ENCODE measurements at regions not wholly inside any gene's neighbourhood (a gene's known extent, or its start where the extent isn't known, plus 50 kb on each side); places are given as distances from the start of the nearest gene placed in this dataset.

GRCh38 chr6:156725712-156726111, 51.5 kb upstream of the ARID1B start:
- Mint-ChIP-seq H3K4me1 (peaks cover 0 to 2% (median under 1%) of the 10 kb centered on the region in 4 donors), H3K27me3 (peaks cover 25% of the 10 kb centered on the region), H3K27ac (no peak overlapping the region), H3K9me3 (peaks cover 0 to 2% (median 0%) of the 10 kb centered on the region in 7 donors), H3K4me3 (no peak overlapping the region), H3K36me3 (peaks cover 5% of the 10 kb centered on the region)
- no peaks in the 10 kb centered on the region for H3K9me3 ChIP-seq (ENCODE audit: control insufficient read depth in 2 of 2, low read length in 2 of 2)
- H3K27me3 ChIP-seq (ENCODE audit: control insufficient read depth, insufficient read depth, low read length), result no peaks in the 10 kb centered on the region
- ATAC-seq (ENCODE audit: low read depth in 2 of 2) (no peak), DNase-seq (no peak)
- no peaks in the 10 kb centered on the region for H3K36me3 ChIP-seq (ENCODE audit: control insufficient read depth, insufficient read depth, low read length)
- H3K4me1 ChIP-seq (ENCODE audit: control insufficient read depth, insufficient read depth, low read length, poor library complexity, severe bottlenecking), result no peaks in the 10 kb centered on the region
- H3K4me3 ChIP-seq (ENCODE audit: low read depth, low read length), result no peak overlapping the region
- no peak overlapping the region for H3K27ac ChIP-seq (ENCODE audit: insufficient read depth, low read length, poor library complexity, severe bottlenecking)

GRCh38 chr6:156720691-156721685, 56.2 kb upstream of the ARID1B start:
- Histone ChIP-seq H3K27ac (ENCODE audit: insufficient read depth, low read length, poor library complexity, severe bottlenecking) (no peak overlapping the region), H3K4me1 (ENCODE audit: control insufficient read depth, insufficient read depth, low read length, poor library complexity, severe bottlenecking) (peaks cover 10% of the 10 kb centered on the region), H3K9me3 (ENCODE audit: control insufficient read depth in 2 of 2, low read length in 2 of 2) (no peaks in the 10 kb centered on the region), H3K27me3 (ENCODE audit: control insufficient read depth, insufficient read depth, low read length) (no peaks in the 10 kb centered on the region), H3K4me3 (ENCODE audit: low read depth, low read length) (no peak overlapping the region), H3K36me3 (ENCODE audit: control insufficient read depth, insufficient read depth, low read length) (no peaks in the 10 kb centered on the region)
- peaks cover 23% of the 10 kb centered on the region for H3K27me3 Mint-ChIP-seq
- peak overlapping the region; percentile 66 to 82 (median 70) for H3K27ac Mint-ChIP-seq
- peaks cover 5% of the 10 kb centered on the region for H3K36me3 Mint-ChIP-seq
- peaks cover 0 to 2% (median 0%) of the 10 kb centered on the region in 7 donors for H3K9me3 Mint-ChIP-seq
- H3K4me1 Mint-ChIP-seq, result peaks cover 0 to 15% (median 6%) of the 10 kb centered on the region in 4 donors
- ATAC-seq (ENCODE audit: low read depth in 2 of 2), result no peak
- peak overlapping the region in 3 of 4 donors; percentile 10 to 86 (median 83) for H3K4me3 Mint-ChIP-seq
- DNase-seq, result no peak

- H3K27me3 ChIP-seq (ENCODE audit: control insufficient read depth, insufficient read depth, low read length), result no peaks in the 10 kb centered on the region
- Mint-ChIP-seq H3K27me3 (peaks cover 32% of the 10 kb centered on the region), H3K27ac (peak overlapping the region; percentile 66 to 92 (median 83)), H3K9me3 (peaks cover 0 to 2% (median 0%) of the 10 kb centered on the region in 7 donors), H3K4me1 (peaks cover 0 to 15% (median 8%) of the 10 kb centered on the region in 4 donors), H3K36me3 (peaks cover 5% of the 10 kb centered on the region), H3K4me3 (peak overlapping the region; percentile 83 to 94 (median 88))
- no peak overlapping the region for H3K27ac ChIP-seq (ENCODE audit: insufficient read depth, low read length, poor library complexity, severe bottlenecking)
- H3K4me3 ChIP-seq (ENCODE audit: low read depth, low read length), result peak overlapping the region; percentile 74
- DNase-seq, result peak; percentile 46 to 63 (median 62)
- peaks cover 10% of the 10 kb centered on the region for H3K4me1 ChIP-seq (ENCODE audit: control insufficient read depth, insufficient read depth, low read length, poor library complexity, severe bottlenecking)
- ATAC-seq (ENCODE audit: low read depth in 2 of 2), result peak; percentile 74 to 85
- no peaks in the 10 kb centered on the region for H3K36me3 ChIP-seq (ENCODE audit: control insufficient read depth, insufficient read depth, low read length)
- H3K9me3 ChIP-seq (ENCODE audit: control insufficient read depth in 2 of 2, low read length in 2 of 2), result no peaks in the 10 kb centered on the region
Observed at GRCh38 chr6:156719720-156720563, 57.2 kb upstream of the ARID1B start.

- no peak for DNase-seq
- Mint-ChIP-seq H3K4me3 (peak overlapping the region; percentile 83 to 94 (median 88)), H3K36me3 (peaks cover 5% of the 10 kb centered on the region), H3K27me3 (peaks cover 29% of the 10 kb centered on the region), H3K27ac (peak overlapping the region; percentile 7 to 92 (median 83)), H3K4me1 (peaks cover 0 to 15% (median 8%) of the 10 kb centered on the region in 4 donors), H3K9me3 (peaks cover 0 to 2% (median 0%) of the 10 kb centered on the region in 7 donors)
- Histone ChIP-seq H3K4me3 (ENCODE audit: low read depth, low read length) (peak overlapping the region; percentile 74), H3K4me1 (ENCODE audit: control insufficient read depth, insufficient read depth, low read length, poor library complexity, severe bottlenecking) (peaks cover 10% of the 10 kb centered on the region), H3K27ac (ENCODE audit: insufficient read depth, low read length, poor library complexity, severe bottlenecking) (no peak overlapping the region), H3K27me3 (ENCODE audit: control insufficient read depth, insufficient read depth, low read length) (no peaks in the 10 kb centered on the region), H3K9me3 (ENCODE audit: control insufficient read depth in 2 of 2, low read length in 2 of 2) (no peaks in the 10 kb centered on the region), H3K36me3 (ENCODE audit: control insufficient read depth, insufficient read depth, low read length) (no peaks in the 10 kb centered on the region)
- no peak for ATAC-seq (ENCODE audit: low read depth in 2 of 2)
Observed at GRCh38 chr6:156719395-156719719, 57.8 kb upstream of the ARID1B start.

GRCh38 chr6:156718647-156719394, 58.4 kb upstream of the ARID1B start:
- Histone ChIP-seq H3K9me3 (ENCODE audit: control insufficient read depth in 2 of 2, low read length in 2 of 2) (no peaks in the 10 kb centered on the region), H3K27me3 (ENCODE audit: control insufficient read depth, insufficient read depth, low read length) (no peaks in the 10 kb centered on the region), H3K4me1 (ENCODE audit: control insufficient read depth, insufficient read depth, low read length, poor library complexity, severe bottlenecking) (peaks cover 10% of the 10 kb centered on the region), H3K36me3 (ENCODE audit: control insufficient read depth, insufficient read depth, low read length) (no peaks in the 10 kb centered on the region), H3K27ac (ENCODE audit: insufficient read depth, low read length, poor library complexity, severe bottlenecking) (no peak overlapping the region), H3K4me3 (ENCODE audit: low read depth, low read length) (no peak overlapping the region)
- Mint-ChIP-seq H3K27me3 (peaks cover 27% of the 10 kb centered on the region), H3K4me3 (peak overlapping the region in 3 of 4 donors; percentile 10 to 89 (median 33)), H3K36me3 (peaks cover 5% of the 10 kb centered on the region), H3K4me1 (peaks cover 0 to 15% (median 8%) of the 10 kb centered on the region in 4 donors), H3K9me3 (peaks cover 0 to 2% (median 0%) of the 10 kb centered on the region in 7 donors), H3K27ac (no peak overlapping the region)
- DNase-seq (no peak), ATAC-seq (ENCODE audit: low read depth in 2 of 2) (no peak)

GRCh38 chr6:156717542-156717941, 59.6 kb upstream of the ARID1B start:
- Histone ChIP-seq H3K27me3 (ENCODE audit: control insufficient read depth, insufficient read depth, low read length) (peaks cover 2% of the 10 kb centered on the region), H3K36me3 (ENCODE audit: control insufficient read depth, insufficient read depth, low read length) (no peaks in the 10 kb centered on the region), H3K27ac (ENCODE audit: insufficient read depth, low read length, poor library complexity, severe bottlenecking) (no peak overlapping the region), H3K4me3 (ENCODE audit: low read depth, low read length) (no peak overlapping the region), H3K9me3 (ENCODE audit: control insufficient read depth in 2 of 2, low read length in 2 of 2) (no peaks in the 10 kb centered on the region), H3K4me1 (ENCODE audit: control insufficient read depth, insufficient read depth, low read length, poor library complexity, severe bottlenecking) (peaks cover 10% of the 10 kb centered on the region)
- no peak overlapping the region for H3K27ac Mint-ChIP-seq
- no peaks in the 10 kb centered on the region for H3K9me3 Mint-ChIP-seq
- peak overlapping the region in 2 of 4 donors; percentile 36 to 43 for H3K4me3 Mint-ChIP-seq
- peaks cover 33% of the 10 kb centered on the region for H3K27me3 Mint-ChIP-seq
- no peak for DNase-seq
- H3K36me3 Mint-ChIP-seq, result no peaks in the 10 kb centered on the region
- no peak for ATAC-seq (ENCODE audit: low read depth in 2 of 2)
- peaks cover 0 to 16% (median 8%) of the 10 kb centered on the region in 4 donors for H3K4me1 Mint-ChIP-seq

GRCh38 chr6:156715839-156716238, 61.3 kb upstream of the ARID1B start:
- Mint-ChIP-seq H3K9me3 (no peaks in the 10 kb centered on the region), H3K4me1 (peaks cover 0 to 16% (median 8%) of the 10 kb centered on the region in 4 donors), H3K4me3 (peak overlapping the region in 1 of 4 donors; percentile 44), H3K27me3 (peaks cover 32% of the 10 kb centered on the region), H3K36me3 (no peaks in the 10 kb centered on the region), H3K27ac (no peak overlapping the region)
- H3K4me3 ChIP-seq (ENCODE audit: low read depth, low read length), result no peak overlapping the region
- H3K27me3 ChIP-seq (ENCODE audit: control insufficient read depth, insufficient read depth, low read length), result peaks cover 2% of the 10 kb centered on the region
- no peak for ATAC-seq (ENCODE audit: low read depth in 2 of 2)
- no peaks in the 10 kb centered on the region for H3K9me3 ChIP-seq (ENCODE audit: control insufficient read depth in 2 of 2, low read length in 2 of 2)
- H3K36me3 ChIP-seq (ENCODE audit: control insufficient read depth, insufficient read depth, low read length), result no peaks in the 10 kb centered on the region
- no peak for DNase-seq
- H3K4me1 ChIP-seq (ENCODE audit: control insufficient read depth, insufficient read depth, low read length, poor library complexity, severe bottlenecking), result peaks cover 10% of the 10 kb centered on the region
- no peak overlapping the region for H3K27ac ChIP-seq (ENCODE audit: insufficient read depth, low read length, poor library complexity, severe bottlenecking)

Data from CD4-positive, CD25-positive, alpha-beta regulatory T cell (primary cell).